A172 (cell line): ENCODE measurements at regions not wholly inside any gene's neighbourhood (a gene's known extent, or its start where the extent isn't known, plus 50 kb on each side); places are given as distances from the start of the nearest gene placed in this dataset.

Experiments
- DNase-seq: peaks from one replicate; pipeline ENCODE4 v3.0.0-alpha.2; 2015; ENCODE audit warnings: low spot score

DNA sequence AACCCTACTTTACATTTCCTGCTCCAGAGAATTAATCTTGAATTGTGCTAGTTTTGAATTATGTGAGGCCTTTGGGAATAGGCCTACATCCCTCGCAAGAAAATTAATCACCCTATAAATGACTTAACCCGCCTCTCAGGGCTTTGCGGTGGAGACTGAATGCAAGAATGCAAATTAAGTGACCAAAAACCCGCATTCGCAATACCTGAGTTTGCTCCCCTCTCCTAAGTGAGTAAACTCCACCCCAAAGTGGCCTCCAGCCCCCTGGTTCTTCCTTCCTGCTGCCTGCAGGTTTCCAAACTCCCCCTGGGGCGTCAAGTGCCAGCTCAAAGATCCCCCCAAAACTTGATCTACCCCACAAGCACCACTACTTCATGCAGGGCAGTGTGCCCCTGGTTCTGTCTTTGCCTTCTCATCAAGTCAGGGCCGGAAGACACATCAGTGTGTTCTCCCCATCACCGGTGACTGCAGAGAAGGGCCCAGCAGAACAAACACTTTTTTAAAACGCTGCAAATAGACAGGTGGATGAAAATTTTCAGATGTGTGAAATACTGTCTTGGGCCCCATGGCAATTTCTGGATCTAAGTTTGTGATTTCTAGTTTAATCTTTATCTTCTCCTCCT is 644.7 kb downstream of the VRK1 start:
- no peak for DNase-seq

GRCh38 chr14:97442363-97442762 is 645.2 kb downstream of the VRK1 start:
- DNase-seq: no peak

DNA sequence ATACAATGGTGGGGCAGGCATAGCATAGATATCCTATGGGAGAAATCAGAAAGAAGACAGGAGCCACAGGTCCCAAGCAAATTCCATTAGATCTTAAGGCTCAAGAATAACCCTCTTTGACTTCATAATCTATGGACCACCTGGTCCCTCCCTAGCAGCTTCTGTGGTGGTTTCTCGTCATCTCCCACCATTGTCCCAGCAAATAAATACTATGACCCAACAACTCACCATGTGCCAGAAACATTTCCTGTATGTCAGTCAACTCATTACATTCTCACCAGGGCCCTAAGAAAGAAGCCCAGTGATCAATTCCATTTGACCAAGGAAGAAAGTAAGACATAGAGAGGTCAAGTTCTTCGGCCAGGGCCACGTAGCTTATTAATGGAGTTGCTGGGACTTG is 646.2 kb downstream of the VRK1 start:
- no peak for DNase-seq

- DNase-seq: no peak
Observed at GRCh38 chr14:97444248-97444647, 647.1 kb downstream of the VRK1 start.

DNA sequence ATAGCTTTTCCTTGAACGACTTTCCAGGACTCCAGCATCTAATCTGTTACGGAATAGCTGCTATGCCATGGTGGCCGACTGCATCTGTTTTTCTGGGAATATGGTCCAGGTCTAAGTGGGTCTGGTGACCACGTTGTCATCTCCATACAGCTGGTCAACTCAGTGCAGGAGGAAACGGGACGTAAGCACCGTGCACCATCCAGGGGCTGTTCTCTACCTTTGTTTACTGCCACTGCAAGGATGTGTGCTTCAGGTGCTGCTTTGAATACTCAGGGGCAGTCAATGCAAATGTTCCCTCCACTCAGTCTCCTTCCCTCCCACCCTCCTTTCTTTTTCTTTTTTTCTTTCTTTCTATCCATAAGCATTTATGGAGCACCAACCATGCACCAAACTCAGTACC is 648.2 kb downstream of the VRK1 start:
- no peak for DNase-seq

GRCh38 chr14:97446087-97446486 is 648.9 kb downstream of the VRK1 start:
- no peak for DNase-seq

DNA sequence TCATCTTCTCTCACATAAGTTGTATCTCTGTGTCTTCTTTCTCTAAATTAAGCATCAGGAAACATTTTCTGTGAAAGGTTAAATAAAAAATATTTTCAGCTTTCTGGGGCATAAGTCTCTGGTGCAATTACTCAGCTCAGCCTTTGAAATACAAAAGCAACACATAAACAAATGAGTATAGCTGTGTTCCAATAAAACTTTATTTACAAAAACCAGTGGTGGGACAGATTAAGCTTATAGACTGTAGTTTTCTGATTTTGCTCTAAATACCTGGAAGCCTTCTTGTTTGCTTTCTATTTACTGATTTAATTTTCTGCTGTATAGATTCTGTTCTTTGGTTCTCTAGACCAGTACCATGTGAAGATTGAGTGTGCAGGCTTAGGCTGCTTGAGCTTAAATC is 655.1 kb downstream of the VRK1 start:
- DNase-seq: no peak

DNA sequence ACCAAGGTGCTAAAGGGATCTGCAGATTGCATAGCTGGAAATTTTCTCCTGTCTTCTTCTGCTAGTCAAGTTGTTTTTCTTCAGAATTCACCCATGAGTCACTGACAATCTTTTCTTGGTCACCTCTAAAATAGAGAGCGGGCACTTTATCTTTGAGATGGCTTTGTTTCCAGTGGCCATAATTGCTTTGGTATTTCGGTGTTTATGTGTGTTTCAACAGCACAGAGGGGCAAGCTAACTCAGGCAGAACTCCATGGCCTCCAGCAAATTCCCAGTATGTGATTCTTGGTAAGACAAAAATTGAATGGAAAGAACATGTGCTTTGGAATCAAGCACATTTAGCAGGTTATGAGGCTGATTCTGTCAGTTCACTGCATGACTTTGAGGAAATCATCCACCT is 656.8 kb downstream of the VRK1 start:
- DNase-seq: no peak

- no peak for DNase-seq
Observed at GRCh38 chr14:97456462-97456861, 659.3 kb downstream of the VRK1 start.

GRCh38 chr14:97456958-97457357 is 659.8 kb downstream of the VRK1 start:
- no peak for DNase-seq

DNA sequence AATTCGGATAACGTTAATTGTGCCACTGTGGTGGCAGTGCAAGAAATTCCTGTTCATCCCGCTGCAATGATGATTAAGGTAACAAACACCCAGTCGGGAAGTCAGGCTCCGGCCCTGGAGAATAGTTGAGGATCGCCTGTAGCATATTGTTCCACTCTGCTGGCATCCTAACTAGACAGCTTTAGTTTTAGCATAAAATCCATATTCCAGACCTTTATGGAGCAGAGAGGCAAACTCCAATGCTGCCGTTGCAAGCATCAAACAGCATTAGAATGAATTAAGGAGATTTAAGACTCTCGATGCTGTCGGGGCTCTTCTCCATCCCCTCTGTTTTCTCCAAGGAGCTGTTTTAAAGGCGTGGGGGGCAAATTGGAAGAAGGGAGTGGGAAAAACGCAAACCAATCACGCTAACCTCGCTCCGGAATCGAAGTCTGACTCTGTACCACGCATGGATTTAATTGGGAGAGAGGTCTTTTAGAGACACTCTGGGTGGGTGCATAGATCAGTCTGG is 660.4 kb downstream of the VRK1 start:
- no peak for DNase-seq

DNA sequence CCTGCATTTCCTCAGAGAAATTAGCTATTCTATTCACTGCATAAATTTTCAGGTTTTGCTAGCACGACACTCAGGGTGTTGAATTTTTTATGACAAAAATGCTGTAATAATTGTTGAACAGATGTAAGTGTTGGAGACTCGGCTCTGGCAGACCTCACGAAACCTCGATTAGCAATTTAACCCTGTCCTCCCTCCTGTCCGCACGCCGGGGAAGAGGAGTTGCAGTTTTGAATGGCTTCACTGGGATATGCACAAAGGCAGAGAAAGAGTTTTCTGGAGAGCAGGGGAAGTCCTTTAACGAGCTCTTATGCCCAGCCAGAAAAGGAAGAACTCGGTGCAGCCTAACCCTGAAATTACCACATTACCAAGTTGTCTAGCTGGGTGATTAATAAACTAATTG is 661.1 kb downstream of the VRK1 start:
- no peak for DNase-seq

DNA sequence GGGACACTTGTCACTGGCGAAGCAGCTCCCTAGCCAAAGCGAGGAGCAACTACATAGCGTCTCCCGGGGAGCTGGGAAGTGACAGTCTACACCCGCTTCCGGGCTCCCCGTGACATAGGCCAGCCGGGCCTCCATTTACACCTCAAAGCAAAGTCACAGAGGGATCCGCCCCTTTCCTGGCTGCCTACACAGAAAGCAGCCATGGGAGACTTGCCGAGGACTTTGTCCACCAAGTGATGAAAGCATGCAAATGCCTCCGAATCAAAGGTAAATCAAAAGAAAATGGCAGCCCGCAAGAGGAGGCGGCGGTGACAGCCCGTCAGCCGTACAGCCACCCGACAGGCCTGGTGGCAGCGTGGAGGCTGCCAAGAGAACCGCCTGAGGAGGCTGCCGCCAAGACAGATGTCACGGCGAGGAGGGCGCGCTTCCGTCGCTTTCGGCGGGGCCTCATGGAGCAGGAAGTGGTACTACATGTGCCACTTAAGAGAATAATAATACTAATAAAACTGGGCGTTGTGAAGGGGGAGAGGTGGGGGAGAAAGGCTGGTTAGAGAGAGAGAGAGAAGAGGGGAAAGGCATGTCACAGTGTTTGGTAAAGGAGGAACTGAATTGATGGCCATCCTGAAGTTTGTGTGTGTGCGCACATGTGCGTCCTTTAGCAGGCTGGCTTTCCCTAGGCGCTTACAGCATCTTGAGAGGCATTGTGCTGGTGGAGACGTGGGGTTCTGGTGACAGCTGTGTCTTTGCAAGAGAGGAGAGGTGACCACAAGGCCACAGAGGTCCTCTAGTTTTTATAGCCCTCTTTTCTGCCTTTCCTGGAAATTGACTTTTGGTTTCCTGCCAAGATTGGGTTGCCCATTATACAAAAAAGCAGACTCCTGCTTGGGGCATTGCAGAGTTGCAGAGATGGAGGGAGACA is 661.7 kb downstream of the VRK1 start:
- no peak for DNase-seq

DNA sequence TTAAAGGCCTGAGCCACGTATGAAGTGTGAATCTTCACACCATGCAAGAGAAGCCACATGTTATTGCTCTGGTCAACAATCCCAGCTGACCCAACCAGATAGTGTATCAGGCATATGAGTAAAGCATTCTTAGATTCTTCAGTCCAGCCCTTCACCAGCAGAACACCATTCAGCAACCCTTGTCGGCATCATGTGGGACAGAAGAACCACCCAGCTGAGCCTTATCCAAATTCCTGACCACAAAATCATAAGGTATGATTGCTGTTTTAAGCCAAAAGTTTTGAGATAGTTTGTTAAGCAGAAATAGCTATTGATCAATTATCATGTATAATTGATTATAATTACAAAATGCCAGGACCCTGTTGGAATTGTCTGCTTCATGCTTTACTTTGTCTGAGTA is 664.9 kb downstream of the VRK1 start:
- no peak for DNase-seq

- no peak for DNase-seq
Observed at GRCh38 chr14:97468220-97468619, 671.0 kb downstream of the VRK1 start.

DNA sequence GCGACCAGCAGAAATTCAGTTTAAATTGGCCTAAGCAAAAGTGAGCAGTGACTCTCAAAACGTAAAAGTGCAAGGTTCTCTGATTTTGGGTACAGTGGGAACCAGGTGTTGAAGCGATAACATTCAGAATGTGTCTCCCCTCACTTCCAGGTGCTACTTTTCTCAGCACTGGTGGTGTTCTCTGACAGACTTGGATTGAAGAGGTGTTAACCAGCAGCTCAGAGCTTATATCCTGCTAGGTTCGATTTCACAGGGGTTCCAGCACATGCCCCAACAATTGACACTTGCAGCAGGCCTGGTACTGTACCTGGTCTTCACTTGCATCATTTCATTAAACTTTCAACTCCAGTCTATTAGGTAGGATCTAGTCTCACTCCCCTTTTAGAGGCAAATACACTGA is 680.2 kb downstream of the VRK1 start:
- DNase-seq: no peak

GRCh38 chr14:97485201-97485600 is 688.0 kb downstream of the VRK1 start:
- no peak for DNase-seq

GRCh38 chr14:97486601-97487120 is 689.5 kb downstream of the VRK1 start:
- no peak for DNase-seq

- DNase-seq: no peak
Observed at GRCh38 chr14:97489750-97490149, 692.6 kb downstream of the VRK1 start.

DNA sequence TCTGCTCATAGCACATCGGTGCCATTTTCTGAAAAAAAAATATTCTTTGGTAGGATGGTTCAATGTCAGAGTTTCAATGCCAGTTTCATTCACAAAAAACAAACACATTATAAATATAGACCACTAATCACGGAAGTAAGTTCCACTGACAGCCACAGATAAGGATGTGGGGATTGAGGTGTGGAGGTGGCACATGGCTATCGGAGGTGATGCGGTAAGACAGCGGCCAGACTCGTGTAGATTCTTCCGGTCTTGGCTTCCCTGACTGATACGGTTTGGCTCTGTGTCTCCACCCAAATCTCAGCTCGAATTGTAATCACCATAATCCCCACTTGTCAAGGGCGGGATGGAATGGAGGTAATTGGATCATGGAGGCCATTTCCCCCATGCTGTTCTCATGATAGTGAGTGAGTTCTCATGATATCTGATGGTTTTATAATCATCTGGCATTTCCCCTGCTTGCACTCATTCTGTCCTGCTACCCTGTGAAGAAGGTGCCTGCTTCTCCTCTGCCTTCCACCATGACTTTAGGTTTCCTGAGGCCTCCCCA is 693.4 kb downstream of the VRK1 start:
- DNase-seq: no peak

DNA sequence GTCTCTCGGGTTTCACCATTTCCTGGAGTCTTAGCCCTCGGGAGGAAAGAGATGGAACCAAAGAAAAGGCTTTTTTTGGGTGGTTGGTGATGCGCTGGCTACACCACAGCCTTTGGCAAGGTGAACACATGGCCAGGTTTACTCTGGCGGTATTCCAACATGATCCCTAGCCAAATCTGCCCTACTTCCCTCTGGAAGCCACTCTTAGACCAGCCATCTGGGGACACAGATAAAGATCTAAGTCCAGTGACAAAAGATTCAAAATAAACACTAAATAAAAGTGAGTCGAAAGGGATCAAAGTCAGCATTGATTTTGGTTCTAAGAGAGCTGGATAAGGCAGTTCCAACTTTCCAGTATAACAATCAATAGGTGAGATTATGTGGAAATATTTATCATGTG is 694.5 kb downstream of the VRK1 start:
- DNase-seq: no peak

DNA sequence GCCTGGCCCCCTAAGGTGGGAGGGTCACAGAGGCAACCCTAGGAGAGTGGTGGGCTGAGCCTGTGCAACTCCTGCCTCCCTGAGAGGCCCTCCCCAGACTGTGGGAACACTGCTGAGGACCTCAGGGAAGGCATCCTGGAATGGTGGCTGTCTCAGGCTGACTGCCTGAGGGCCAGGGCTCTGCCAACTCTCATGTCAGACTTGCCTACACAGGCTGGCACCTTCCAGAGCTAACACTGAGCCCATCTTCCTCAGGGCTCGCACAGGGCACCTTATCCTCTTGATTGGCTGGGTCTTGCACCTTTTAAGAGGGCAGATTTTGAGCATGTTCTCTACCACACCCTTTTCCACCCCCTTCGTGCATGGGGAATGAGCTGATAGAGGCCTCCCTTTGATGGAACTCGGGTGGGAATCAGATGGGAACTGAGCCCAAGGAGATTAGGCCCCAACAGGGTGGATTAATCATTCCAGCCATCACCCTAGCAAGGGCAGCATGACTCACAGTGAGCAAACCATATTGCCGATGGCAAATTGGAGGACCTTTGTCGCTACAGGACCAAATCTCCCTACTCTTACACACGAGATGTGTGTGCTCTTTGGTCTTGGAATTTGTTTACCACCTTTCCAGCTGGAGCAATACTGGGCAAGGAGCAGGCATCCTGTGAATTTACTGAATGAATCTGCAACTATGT is 702.8 kb downstream of the VRK1 start:
- DNase-seq: no peak
